T1000 (cell line): ENCODE measurements at regions not wholly inside any gene's neighbourhood (a gene's known extent, or its start where the extent isn't known, plus 50 kb on each side); places are given as distances from the start of the nearest gene placed in this dataset.
"Not testable (repeated sequence)": the region's sequence is repeated elsewhere in the genome, so short reads cannot be mapped to it uniquely, and the experiment has no call there.

ENCODE experiments used
- DNase-seq: peaks from one replicate; lab custom pipeline; 2025; ENCODE audit warnings: mixed read lengths; lab: John Stamatoyannopoulos, UW

DNA sequence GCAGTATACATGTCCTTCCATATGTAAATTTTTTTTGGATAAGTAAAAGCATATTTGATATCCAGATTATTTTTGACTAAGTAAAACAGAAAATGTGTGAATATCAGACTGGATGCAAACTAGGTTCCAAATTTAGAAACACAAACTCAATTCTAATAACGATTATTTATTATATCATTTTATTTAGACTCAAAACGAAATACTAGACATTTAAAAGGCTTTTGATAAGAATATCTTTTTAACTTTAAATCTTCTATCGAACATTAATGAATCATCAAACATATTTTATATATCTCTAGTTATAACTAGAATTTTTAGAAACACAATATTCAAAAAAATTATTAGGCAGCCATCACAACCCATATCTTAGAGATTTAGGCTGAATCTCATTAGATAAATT lies 195.2 kb upstream of the KCND2 start:
- DNase-seq, result no peak

DNA sequence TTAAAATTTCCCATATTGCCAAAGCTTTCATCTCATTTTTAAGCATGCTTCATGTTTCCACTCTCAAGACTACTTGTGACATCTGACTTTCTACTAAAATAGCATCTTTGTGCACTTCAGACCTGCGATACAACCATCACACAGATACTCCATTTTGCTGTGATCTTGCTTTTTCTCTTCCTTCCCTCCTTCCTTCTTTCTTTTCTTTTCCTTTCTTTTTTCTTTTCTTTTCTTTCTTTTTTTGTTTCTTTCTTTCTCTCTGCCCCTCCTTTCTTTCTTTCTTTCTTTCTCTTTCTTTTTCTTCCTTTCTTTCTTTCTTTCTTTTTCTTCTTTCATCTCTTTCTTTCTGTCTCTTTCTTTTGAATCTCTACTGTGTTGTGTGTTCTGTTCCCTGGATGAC lies 194.0 kb upstream of the KCND2 start:
- no peak for DNase-seq

DNA sequence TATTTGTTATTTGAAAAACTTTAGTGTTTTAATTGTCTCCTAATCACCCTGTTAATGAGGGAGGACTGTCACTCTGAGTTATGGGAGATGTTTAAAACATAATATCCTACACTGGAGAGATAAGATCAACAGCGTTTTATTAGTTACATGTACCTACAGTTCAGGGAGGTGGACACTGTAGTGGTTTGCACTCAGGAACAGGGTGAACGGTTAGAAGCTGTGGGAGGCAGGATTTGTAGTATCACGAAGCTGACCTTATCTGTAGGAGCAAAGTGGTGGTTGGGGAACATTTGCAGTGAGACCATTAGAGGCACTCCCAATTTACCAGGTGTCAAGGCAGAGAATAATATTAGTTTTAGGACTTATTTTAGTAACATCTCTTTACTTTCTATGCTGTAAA lies 193.3 kb upstream of the KCND2 start:
- DNase-seq, result no peak

- DNase-seq, result not testable (repeated sequence)
Observed at GRCh38 chr7:120086468-120086867, 186.5 kb upstream of the KCND2 start.

DNA sequence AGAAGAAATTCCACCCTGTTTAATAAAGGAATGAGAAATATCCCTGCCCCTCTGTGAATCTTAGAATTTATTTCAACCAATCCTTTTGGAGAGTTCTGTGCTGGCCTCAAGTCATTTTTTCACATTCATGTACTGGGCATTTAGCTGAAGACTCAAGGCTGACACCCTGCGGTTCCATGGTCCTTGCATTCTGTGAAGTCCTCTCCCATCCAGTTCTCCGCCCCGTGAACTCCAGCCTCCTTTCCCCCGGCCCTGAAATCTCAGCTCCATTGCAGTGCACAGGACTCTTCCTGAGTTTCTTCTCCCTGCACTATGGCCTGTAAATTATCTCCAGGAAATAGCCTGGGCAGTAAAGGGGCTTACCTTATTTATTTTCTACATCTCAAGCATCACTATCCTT lies 183.0 kb upstream of the KCND2 start:
- no peak for DNase-seq

GRCh38 chr7:120091807-120092206 lies 181.2 kb upstream of the KCND2 start:
- DNase-seq, result no peak

GRCh38 chr7:120097020-120097419 lies 176.0 kb upstream of the KCND2 start:
- DNase-seq, result no peak

- no peak for DNase-seq
Observed at GRCh38 chr7:120097774-120098173, 175.2 kb upstream of the KCND2 start.

DNA sequence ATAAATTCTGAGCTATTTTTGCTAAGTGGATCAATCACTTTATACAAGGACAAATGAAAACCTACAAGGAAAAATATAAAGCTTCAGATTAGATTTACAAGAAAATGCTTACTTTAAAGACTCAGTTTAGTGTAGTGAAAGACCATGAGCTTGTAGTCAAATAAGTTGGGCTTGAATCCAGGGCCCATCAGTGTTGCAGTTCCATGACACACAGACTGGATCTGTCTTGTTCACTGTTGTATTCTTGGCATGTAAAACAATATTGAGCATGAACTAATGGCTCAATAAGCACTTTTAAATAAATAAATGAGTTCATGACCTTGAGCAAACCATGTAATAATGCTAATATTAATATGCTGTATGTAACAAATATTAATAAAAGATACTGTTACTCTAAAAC lies 164.6 kb upstream of the KCND2 start:
- no peak for DNase-seq

GRCh38 chr7:120110169-120110568 lies 162.8 kb upstream of the KCND2 start:
- DNase-seq, result no peak

DNA sequence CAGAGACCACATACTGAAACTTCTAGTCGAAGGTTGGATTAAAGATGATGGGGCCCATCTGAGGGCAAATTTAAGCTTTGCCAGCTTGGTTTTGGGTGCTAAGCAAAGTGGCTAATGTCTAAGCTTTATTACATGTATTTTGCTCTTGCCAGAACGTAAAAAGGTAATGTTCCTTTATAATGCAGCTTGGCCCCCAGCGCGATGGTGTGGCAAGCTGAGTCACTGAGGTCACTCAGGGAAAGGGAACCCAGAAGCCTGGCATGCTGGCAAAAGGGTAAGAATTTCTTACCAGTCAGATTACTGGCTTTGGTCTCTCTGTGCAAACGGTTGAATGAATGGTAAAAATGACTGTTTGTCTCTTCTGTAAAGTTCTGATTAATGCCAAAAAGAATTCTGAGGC lies 158.3 kb upstream of the KCND2 start:
- no peak for DNase-seq

DNA sequence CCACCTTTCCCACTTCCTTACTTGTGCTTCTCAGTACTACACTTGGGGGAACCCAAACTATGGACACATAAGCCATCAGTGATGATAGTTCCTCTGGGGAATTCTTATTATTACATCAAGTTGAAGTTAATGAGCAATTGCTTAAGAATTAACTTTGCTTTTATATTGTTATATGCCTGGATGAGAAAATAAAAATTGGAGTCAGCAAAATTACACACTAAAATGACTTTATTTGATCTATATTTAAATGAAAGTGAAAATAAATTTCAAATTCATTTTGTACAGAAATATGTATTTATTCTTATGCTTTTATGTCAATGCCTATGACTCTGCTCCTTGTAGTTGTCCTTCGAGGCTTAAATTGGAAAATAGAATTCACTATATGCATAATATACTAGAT lies 149.4 kb upstream of the KCND2 start:
- DNase-seq, result no peak

DNA sequence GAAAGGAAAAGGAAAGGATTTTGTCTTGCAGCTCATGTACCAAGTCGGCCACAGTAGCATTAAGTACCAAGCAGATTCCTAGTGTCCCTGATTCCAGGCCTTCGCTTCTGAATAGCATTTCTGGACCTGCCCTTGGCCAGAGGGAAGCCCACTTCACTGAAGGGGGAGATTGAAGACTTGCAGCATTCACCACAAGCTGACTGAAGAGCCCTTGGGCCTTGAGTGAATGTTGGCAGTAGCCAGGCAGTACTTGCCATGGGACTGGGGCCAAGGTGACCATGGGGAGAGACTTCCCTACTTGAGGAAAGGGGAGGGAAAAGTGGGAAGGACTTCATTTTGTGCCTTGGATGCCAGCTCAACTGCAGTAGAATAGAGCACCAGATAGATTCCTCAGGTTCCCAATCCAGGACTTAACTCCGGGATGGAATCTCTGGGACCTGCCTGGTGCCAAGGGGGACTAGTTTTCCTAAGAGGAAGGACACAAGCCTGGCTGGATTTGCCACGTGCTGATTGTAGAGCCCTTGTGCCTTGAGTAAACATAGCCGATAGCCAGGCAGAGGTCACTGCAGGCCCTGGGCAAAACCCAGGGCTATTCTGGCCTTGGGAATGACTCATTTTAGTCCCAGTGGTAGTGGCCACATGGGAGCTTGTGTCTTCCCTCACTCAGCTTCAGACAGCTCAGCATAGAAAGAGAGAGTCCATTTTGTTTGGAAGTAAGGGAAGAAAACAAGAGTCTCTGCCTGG lies 141.7 kb upstream of the KCND2 start:
- DNase-seq, result no peak

- DNase-seq, result no peak
Observed at GRCh38 chr7:120138497-120138896, 134.5 kb upstream of the KCND2 start.

- DNase-seq, result no peak
Observed at GRCh38 chr7:120156476-120156875, 116.5 kb upstream of the KCND2 start.

GRCh38 chr7:120160166-120160565 lies 112.8 kb upstream of the KCND2 start:
- no peak for DNase-seq

DNA sequence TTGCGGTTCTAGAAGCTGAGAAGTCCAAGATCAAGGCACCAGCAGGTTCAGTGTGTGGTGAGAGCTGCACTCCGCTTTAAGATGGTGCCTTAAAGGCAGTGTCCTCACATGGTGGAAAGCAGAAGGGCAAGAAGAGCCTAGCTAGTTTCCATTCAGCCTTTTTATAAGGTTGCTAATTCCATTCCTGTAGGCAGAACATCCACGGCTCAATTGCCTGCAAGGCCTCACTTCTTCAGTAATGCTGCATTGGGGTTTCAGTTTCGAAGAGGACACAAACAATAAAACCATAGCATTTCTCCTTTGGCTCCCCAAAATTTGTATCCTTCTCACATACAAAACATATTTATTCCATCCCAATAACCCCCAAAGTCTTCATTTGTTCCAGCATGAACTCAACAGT lies 109.5 kb upstream of the KCND2 start:
- DNase-seq, result no peak

- DNase-seq, result no peak
Observed at GRCh38 chr7:120165227-120165626, 107.7 kb upstream of the KCND2 start.

DNA sequence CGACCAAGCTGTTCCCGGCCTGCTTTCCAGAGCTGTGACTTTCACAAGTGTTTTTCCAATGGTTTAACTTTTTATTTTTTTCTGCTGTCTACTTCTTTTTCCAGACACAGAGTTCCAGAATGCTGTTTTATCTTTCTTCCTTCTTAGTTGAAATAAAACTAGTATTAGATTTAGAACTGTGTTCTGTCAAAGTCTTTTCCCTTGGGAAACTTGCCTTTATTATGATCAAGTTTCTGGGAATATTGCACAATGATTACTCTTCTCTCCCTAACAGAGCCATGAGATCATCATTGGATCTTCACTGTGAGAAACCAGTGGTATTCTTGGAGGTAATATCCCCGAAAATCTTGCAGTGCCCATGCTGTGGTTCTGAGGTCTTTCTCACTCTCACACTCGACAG lies 104.9 kb upstream of the KCND2 start:
- DNase-seq, result no peak

DNA sequence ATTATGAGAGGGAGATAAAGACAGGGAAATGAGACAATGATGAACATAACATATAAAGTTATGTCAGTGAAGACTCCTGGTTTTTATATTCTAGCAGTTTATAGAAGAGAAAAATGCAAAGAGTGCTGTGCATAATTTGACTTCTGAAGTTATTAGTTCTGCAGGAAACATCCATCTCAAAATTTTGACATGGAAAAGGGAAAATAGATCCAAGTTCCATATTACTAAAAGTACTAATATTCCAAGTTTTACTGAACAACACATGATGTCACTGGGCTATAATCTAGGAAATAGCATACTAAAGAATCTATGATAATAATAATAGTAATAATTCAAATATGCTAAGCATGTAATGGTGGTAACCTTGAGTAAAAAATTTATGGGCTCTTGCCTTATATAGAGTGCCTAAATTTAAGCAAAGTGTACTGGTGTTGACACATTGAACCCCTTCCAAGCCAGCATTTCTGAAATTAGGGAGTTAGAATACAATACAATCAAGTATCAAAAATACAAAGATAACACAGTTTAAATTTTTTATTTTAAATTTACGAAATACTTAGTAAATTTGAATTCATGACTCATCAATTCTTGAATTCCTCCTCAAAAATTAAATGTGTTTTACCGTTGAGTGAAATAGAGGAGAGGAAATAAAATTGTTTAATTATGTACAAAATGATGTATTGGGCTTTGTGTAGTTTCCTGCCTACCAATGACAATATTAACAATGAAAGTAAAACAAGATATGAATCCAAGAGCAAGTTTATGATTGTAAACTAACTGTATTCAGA lies 102.8 kb upstream of the KCND2 start:
- DNase-seq, result no peak

DNA sequence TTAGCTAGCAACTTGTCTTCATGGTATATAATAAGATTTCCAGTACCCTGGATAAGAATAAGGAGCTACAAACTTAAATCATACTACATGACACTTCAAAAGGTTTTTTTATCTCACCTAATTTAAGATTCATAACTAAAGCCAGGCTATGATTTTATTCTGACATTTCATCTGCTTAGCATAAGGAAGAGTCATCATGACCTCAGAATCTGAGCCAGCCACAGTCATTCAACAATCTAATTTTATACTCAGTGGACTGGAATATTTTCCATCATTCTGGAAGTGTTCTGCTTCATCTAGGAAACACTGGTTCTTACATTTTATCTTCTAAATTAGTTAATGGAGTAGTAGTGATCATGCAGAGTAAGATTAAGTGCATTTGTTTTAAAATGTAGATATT lies 102.1 kb upstream of the KCND2 start:
- no peak for DNase-seq

DNA sequence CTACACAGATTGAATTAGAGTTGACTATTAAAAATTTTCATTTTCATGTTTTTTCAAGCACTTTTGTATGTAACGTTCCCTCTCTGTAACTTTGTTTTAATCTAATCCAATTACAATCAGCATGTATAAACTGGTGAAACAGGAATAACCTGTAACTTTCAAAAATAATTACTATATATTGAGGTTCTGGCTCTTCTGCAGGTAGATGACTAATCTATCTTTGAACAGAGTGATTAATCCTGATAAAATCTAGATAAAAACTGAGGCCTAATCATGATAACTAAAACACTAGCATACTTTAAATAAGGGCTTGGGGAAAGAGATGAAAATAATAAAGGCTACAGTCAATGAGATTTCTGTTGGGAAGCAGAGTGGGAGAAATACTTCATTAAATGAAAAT lies 101.6 kb upstream of the KCND2 start:
- no peak for DNase-seq

DNA sequence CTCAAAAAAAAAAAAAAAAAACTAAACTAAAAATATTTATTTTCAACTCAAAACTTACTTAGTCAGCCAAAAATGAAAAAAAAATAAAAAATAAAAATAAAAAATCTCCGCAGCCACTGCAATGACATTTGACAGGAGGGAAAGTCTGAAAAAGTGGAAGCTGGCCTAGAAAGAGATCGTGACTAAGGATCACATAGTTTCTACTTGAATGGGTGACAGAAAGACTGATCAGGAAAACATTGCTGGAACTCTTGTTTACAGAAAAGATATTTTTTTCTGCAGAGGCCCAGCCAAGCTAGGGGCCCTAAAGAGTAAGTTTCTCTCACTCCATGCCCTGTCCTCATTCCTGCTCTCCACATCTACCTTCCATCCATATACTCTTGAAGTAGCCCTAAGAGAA lies 92.8 kb upstream of the KCND2 start:
- no peak for DNase-seq

DNA sequence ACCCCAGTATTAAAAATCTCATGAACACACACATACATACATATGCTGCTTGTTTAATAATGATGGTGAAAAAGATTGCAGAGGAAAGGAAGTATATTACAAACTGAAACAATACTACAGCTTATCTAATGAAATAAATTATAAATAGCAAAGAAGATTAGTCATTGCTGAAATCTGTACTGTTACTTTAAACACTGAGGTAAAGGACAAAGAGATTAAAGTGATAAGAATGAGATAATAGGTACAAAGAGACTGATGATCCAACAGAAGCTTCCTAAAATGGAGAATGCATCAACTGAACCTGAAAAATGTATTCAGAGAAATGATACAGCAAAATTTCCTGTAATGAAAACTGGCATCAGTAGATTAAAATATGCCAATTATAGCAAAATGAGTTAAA lies 91.5 kb upstream of the KCND2 start:
- no peak for DNase-seq
